ENCODE measurements at regions not wholly inside any gene's neighbourhood (a gene's known extent, or its start where the extent isn't known, plus 50 kb on each side); places are given as distances from the start of the nearest gene placed in this dataset.

DNA sequence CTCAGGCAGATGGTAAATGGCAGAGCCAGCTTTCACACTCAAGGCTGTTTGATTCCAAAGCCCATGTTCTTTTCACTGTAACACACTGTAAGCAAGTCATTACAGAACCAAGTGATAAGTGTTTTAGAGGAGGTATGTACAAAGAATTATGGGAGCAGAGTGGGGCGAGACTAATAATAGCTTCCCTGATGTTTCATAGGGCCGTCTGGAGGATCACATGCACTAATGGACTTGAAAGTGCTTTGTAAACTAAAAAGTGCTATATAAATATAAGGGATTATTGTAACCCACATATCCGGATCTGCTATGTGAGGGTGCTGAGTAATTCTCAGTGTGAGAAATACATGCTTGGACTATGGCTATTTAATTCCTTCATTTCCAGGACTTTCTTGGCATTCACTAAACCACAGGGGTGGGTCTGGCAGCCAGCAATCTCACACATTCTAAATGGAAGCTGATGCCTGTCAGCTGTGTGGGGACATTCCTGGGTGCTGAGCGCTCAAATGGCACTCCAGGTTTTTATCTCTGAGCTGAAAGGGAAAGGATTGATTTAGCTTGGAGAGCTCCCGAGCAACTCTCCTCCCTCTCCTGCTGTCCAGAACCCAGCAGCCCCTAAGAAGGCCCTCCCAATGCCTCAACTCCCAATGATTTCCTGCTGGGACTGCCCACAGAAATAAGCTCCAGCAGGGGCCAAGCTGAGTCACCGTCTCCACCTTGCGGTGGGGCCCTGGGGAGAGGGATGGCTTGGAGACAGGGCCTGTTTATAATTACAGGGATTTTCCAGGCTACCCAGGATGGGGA lies 222.8 kb downstream of the SOX11 start:
- TF ChIP-seq CTCF (IDR thresholded peaks at IDR 0.05; ENCODE audit: low read depth, low read length) (no peak), POLR2A (IDR thresholded peaks at IDR 0.05; ENCODE audit: extremely low read depth, insufficient read length) (no peak)
